ELR (cell line): ENCODE measurements at regions not wholly inside any gene's neighbourhood (a gene's known extent, or its start where the extent isn't known, plus 50 kb on each side); places are given as distances from the start of the nearest gene placed in this dataset.
"Not testable (repeated sequence)": the region's sequence is repeated elsewhere in the genome, so short reads cannot be mapped to it uniquely, and the experiment has no call there.

Source experiments
- DNase-seq: peaks from one replicate; pipeline ENCODE4 v3.0.0-alpha.2; 2015; ENCODE audit warnings: low read depth

- not testable (repeated sequence) for DNase-seq
Measured at GRCh38 chr21:13303763-13304162, 305.8 kb upstream of the POTED start.

- not testable (repeated sequence) for DNase-seq
Measured at GRCh38 chr21:13304901-13305300, 304.7 kb upstream of the POTED start.

- DNase-seq, result not testable (repeated sequence)
Measured at GRCh38 chr21:13310120-13310519, 299.5 kb upstream of the POTED start.

- DNase-seq, result not testable (repeated sequence)
Measured at GRCh38 chr21:13310570-13311524, 298.7 kb upstream of the POTED start.

- not testable (repeated sequence) for DNase-seq
Measured at GRCh38 chr21:13318718-13319117, 290.9 kb upstream of the POTED start.

- not testable (repeated sequence) for DNase-seq
Measured at GRCh38 chr21:13321919-13322318, 287.7 kb upstream of the POTED start.

- not testable (repeated sequence) for DNase-seq
Measured at GRCh38 chr21:13340670-13341234, 268.8 kb upstream of the POTED start.

- DNase-seq, result not testable (repeated sequence)
Measured at GRCh38 chr21:13351521-13351920, 258.1 kb upstream of the POTED start.

GRCh38 chr21:13360175-13360574 lies 249.4 kb upstream of the POTED start:
- DNase-seq, result not testable (repeated sequence)

GRCh38 chr21:13368200-13368599 lies 241.4 kb upstream of the POTED start:
- no peak for DNase-seq

- DNase-seq, result not testable (repeated sequence)
Measured at GRCh38 chr21:13372721-13373120, 236.9 kb upstream of the POTED start.

- not testable (repeated sequence) for DNase-seq
Measured at GRCh38 chr21:13378943-13379342, 230.6 kb upstream of the POTED start.

GRCh38 chr21:13379566-13379965 lies 230.0 kb upstream of the POTED start:
- DNase-seq, result not testable (repeated sequence)

- not testable (repeated sequence) for DNase-seq
Measured at GRCh38 chr21:13380561-13380960, 229.0 kb upstream of the POTED start.

- DNase-seq, result not testable (repeated sequence)
Measured at GRCh38 chr21:13384143-13384542, 225.4 kb upstream of the POTED start.

GRCh38 chr21:13409184-13409583 lies 200.4 kb upstream of the POTED start:
- peak; percentile 0 for DNase-seq

- not testable (repeated sequence) for DNase-seq
Measured at GRCh38 chr21:13435863-13436262, 173.7 kb upstream of the POTED start.

- DNase-seq, result not testable (repeated sequence)
Measured at GRCh38 chr21:13447767-13448166, 161.8 kb upstream of the POTED start.

- DNase-seq, result not testable (repeated sequence)
Measured at GRCh38 chr21:13463562-13463961, 146.0 kb upstream of the POTED start.
